ENCODE measurements at regions not wholly inside any gene's neighbourhood (a gene's known extent, or its start where the extent isn't known, plus 50 kb on each side); places are given as distances from the start of the nearest gene placed in this dataset.

DNA sequence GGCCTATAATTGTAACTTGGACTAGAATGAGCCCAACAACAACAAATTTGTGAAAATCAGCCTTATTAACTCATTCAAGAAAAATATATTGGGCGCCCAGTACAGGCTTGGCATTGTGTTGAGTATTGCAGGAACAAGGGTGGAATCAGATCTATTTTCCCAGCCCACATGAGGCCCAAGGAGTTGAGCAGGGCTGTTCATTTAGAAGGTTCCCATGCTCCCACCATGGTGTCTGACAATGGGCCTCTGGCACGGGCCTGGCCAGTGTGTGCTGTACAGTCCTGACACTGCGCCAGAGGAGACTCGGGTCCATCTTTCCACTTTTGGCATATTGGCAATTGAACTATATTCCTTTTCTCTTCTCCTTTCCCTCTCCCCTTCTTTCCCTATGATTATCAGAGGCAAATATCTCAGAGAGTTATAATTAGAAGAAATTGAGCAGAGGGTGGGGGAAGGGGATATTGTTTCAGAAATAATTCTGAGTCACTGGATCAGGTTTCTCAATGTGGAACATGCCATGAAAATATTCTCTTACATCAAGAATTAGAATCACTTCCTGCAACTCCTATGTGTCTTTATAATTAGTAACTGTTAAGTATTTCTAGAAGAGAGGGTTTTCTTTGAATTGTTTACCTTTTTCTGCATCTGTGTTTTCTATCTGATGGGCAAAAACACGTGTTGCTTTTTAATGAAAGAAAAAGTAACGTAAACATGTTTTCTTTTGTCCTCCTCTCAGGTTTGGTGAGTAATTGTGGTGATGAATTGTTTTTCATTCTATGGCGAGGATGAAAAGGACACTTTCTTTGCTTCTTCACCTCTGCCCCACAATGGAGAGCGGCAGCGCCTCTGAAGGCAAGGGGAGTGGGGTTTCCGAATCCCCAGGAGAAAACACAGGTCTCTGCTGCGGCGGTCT is 209.4 kb downstream of the FOXA2 start:
- DNase-seq: no peak
- intact Hi-C loops (cut with DNase I): loop anchor here (10.0 kb wide), 1 partner anchor 240 kb away; no protein-coding TSS in a partner anchor

DNA sequence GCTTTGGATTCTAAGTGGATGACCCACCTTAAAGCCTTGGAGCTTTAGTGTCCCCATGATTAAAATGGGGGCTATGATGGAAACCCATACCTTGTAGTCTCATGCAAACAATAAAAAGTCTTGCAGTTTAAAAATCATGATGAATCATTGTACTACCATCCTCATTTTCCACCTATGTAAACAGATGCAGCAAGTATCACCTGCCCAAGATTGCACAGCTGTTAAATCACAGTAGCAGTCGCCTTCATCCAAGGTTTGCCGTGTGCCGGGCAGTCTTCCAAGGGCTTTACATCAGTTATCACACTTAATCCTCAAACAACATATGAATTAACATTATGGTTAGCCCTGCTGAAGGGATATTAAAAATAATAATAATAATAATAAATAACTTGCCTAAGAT is 210.3 kb downstream of the FOXA2 start:
- no peaks in the 10 kb centered on the region for H3K36me3 ChIP-seq
- H3K4me3 ChIP-seq: no peak overlapping the region
- no peak overlapping the region for H3K27ac ChIP-seq
- H3K27me3 ChIP-seq: peaks cover 0 to 49% (median 0%) of the 10 kb centered on the region in 4 donors
- TF ChIP-seq CTCF (IDR thresholded peaks at IDR 0.05) (no peak), POLR2A (IDR thresholded peaks at IDR 0.05) (no peak)
- no peaks in the 10 kb centered on the region for H3K4me1 ChIP-seq
- 54 to 62% methylated on average over 3 of the region's 3 CpGs for WGBS, 2 donors
- intact Hi-C loops (cut with DNase I): loop anchor here (10.0 kb wide), 1 partner anchor 241 kb away; no protein-coding TSS in a partner anchor
- H3K9me3 ChIP-seq: no peaks in the 10 kb centered on the region
- no peak for DNase-seq

More for the DNA sequence above, 209.4 kb downstream of the FOXA2 start:
- H3K27ac ChIP-seq: no peak overlapping the region
- H3K36me3 ChIP-seq: no peaks in the 10 kb centered on the region
- TF ChIP-seq CTCF (IDR thresholded peaks at IDR 0.05) (no peak), POLR2A (IDR thresholded peaks at IDR 0.05) (no peak)
- no peaks in the 10 kb centered on the region for H3K9me3 ChIP-seq
- H3K27me3 ChIP-seq: peaks cover 0 to 42% (median 0%) of the 10 kb centered on the region in 4 donors
- H3K4me1 ChIP-seq: no peaks in the 10 kb centered on the region
- 65 to 72% methylated on average over 12 of the region's 12 CpGs for WGBS, 2 donors
- H3K4me3 ChIP-seq: no peak overlapping the region

- H3K4me1 ChIP-seq: no peaks in the 10 kb centered on the region
- H3K27me3 ChIP-seq: peaks cover 0 to 56% (median 0%) of the 10 kb centered on the region in 4 donors
- H3K9me3 ChIP-seq: no peaks in the 10 kb centered on the region
- TF ChIP-seq POLR2A (IDR thresholded peaks at IDR 0.05): no peak
- no peak for TF ChIP-seq CTCF (IDR thresholded peaks at IDR 0.05)
- intact Hi-C loops (cut with DNase I): loop anchor here (10.0 kb wide), 1 partner anchor 241 kb away; no protein-coding TSS in a partner anchor
- no peak for DNase-seq
- H3K4me3 ChIP-seq: no peak overlapping the region
- H3K27ac ChIP-seq: no peak overlapping the region
- no peaks in the 10 kb centered on the region for H3K36me3 ChIP-seq
- 82 to 88% methylated on average over 4 to 5 of the region's 5 CpGs for WGBS, 2 donors
Measured at GRCh38 chr20:22373164-22373895, 211.0 kb downstream of the FOXA2 start.

GRCh38 chr20:22371843-22372242 is 212.5 kb downstream of the FOXA2 start:
- TF ChIP-seq POLR2A (IDR thresholded peaks at IDR 0.05) (no peak), CTCF (IDR thresholded peaks at IDR 0.05) (no peak)
- H3K27me3 ChIP-seq: peaks cover 0 to 61% (median 0%) of the 10 kb centered on the region in 4 donors
- H3K36me3 ChIP-seq: no peaks in the 10 kb centered on the region
- no peaks in the 10 kb centered on the region for H3K9me3 ChIP-seq
- intact Hi-C loops (cut with DNase I): loop anchor here (10.0 kb wide), 1 partner anchor 243 kb away; no protein-coding TSS in a partner anchor
- DNase-seq: no peak
- H3K4me3 ChIP-seq: no peak overlapping the region
- H3K27ac ChIP-seq: no peak overlapping the region
- whole genome bisulfite sequencing, 2 donors: 55 to 76% methylated on average over 5 of the region's 5 CpGs
- H3K4me1 ChIP-seq: no peaks in the 10 kb centered on the region
